ENCODE measurements at regions not wholly inside any gene's neighbourhood (a gene's known extent, or its start where the extent isn't known, plus 50 kb on each side); places are given as distances from the start of the nearest gene placed in this dataset.

GRCh38 chr11:30089921-30090320, 73.1 kb upstream of the KCNA4 start:
- no peak for DNase-seq

DNA sequence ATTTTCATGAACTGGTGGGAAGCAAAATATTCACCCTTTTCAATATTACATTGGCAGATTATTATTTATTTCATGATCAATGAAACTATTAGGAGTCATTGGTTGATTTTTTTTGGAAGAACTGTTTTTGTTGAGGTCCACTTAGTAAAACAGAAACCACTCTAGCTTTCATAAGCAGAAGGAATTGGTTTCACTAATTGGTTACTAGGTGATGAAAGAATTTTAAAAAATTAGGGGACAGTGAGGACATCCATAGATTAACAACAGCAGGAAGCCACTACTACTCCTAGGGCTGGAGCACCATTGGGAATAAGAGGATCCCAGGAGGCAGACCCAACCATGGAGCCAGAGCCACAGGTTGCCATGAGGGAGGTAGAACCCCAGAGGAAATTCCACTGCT, 74.4 kb upstream of the KCNA4 start:
- no peak for DNase-seq

DNA sequence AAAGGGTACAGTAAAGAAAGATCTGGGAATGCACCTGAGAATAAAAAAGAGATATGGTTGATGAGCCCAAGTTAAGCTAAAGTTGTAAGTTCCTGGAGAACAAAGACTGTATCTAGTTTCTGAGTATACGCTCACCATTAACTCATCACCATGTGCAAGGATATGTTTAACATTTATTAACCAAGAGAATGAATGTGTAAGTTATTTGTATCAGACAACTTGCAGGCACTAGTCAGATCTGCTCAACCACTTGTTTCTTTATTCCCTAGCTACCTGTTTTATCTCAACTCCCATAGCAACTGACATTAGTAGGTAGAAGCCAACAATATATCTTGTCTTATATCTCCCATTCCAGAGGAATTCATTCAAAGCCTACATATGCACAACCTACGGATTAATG, 74.9 kb upstream of the KCNA4 start:
- no peak for DNase-seq

GRCh38 chr11:30092518-30092917, 75.7 kb upstream of the KCNA4 start:
- DNase-seq: no peak

- DNase-seq: no peak
Measured at GRCh38 chr11:30100495-30100894, 83.7 kb upstream of the KCNA4 start.

GRCh38 chr11:30106222-30107181, 89.7 kb upstream of the KCNA4 start:
- no peak for DNase-seq

DNA sequence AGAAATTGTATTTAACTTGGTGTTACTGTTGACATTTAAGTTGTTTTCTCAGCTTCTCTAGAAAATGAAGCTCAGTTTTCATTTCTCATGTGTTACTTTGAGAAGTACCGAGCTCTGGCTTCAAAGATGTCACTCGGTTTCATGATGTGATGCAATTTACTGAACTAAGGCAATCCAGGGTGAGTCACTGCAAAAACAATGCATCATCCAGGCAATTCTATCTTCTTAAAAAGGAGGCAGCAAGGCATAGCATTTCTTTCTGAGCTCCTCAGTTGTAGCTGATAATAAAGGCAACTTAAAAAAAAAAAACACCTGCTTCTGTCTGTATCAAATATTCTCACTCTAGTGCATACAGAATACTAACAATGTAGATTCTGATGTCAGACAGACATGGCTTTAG, 91.1 kb upstream of the KCNA4 start:
- no peak for DNase-seq

DNA sequence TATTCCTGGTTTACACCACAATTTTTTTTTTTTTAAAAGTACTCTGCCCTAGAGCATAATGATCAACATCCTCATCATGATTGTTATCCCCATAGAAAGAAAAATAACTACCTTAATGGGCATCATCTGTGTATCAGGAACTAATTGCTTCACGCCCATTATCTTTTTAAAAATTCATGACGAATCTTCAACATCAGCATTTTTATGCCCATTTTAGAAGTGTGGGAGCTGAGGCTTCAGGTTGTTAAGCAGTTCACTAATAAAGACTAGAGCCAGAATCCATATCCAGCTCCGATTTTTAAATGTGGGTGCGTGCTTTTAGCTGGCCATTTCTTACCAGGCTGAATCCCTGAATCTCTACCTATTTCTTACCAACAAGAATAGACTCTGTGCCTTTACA, 92.9 kb upstream of the KCNA4 start:
- DNase-seq: no peak

- DNase-seq: no peak
Measured at GRCh38 chr11:30110691-30111090, 93.9 kb upstream of the KCNA4 start.

DNA sequence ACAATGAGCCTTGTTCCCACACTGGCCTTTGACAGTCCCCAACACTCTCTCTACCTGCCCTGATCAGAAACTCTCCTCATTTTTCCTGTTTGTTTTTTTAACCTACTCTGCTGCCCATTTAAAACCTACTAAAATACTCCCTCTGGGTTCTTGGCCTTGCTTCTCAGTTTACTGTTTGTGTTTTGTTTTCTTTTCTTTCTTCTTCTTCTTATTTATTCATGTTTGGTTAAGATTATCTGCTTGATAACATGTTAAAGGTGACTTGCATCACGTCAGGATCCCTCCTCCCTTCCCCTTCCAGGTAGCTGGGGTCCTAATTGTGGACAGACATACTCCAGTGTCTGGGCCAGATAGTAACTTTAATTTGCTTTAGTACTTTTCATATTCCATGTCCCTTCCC, 95.0 kb upstream of the KCNA4 start:
- DNase-seq: no peak

GRCh38 chr11:30113326-30113898, 96.6 kb upstream of the KCNA4 start:
- no peak for DNase-seq

GRCh38 chr11:30116512-30116911, 99.7 kb upstream of the KCNA4 start:
- DNase-seq: no peak

GRCh38 chr11:30120045-30120589, 103.3 kb upstream of the KCNA4 start:
- no peak for DNase-seq

DNA sequence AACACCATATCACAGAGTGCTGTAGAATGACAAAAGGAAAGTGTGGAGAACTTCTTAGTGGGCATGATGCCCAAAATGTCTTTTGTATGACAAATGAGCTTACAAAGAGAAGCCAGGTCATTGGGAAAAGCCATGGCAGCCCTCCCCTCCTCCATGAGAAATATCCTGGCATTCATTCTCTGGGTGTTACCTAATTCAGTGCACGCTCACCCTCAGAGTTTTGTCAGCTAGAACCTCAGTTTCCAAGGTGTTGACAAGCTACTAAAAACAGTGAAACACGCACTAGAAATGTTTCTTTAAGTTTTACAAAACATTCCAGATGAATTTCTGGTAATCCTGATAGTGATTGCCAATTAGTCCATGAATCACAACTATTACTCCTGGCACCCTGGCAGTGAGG, 105.4 kb upstream of the FSHB start:
- DNase-seq: no peak

DNA sequence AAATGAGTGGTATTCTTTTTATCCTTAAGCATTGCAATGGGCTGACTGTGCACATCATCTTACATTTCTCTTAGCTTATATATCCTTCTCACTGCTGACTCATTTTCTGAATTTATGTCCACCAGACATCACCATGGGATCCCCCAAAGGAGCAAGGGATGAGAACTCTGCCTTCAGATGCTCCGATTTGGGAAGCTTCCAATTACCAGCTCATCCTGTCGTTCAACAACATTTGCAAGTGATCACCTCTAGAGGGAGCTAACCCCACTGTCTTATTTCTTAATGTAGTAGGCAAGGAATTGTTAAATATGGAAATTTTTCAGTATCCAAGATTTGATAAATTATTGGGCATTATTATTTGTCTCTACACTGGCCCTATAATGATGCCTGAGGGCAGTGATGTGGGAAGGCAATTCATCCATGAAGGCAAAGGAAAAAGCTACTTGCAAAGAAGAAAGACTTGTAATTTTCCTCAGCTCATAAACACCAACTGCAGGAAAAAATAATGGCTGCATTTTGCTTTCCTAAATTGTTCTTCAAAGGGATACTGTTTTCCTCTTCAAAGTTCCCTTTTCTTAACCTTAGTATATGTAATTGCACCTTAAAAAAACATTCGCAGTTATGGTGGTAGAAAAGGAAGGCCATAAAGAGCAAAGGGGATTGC, 102.4 kb upstream of the FSHB start:
- DNase-seq: no peak

GRCh38 chr11:30131535-30131934, 99.3 kb upstream of the FSHB start:
- DNase-seq: no peak

DNA sequence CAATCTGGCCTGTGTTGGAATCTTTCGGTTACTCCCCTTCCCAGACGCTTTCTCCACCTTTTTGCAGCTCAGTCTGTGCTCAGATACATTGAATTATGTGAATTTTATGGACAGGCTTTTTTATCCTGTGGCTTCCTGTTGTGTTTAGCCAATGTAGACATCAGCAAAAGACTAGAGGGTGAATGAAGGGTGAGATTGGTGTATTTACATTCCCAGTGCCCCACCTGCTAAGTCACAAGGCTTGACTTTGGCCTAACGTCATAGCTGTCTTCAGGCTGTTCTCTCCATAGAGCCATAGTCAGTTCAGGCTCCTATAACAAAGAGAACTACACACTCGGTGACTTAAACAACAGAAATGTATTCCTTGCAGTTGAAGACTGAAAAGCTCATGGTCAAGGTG, 97.5 kb upstream of the FSHB start:
- no peak for DNase-seq

DNA sequence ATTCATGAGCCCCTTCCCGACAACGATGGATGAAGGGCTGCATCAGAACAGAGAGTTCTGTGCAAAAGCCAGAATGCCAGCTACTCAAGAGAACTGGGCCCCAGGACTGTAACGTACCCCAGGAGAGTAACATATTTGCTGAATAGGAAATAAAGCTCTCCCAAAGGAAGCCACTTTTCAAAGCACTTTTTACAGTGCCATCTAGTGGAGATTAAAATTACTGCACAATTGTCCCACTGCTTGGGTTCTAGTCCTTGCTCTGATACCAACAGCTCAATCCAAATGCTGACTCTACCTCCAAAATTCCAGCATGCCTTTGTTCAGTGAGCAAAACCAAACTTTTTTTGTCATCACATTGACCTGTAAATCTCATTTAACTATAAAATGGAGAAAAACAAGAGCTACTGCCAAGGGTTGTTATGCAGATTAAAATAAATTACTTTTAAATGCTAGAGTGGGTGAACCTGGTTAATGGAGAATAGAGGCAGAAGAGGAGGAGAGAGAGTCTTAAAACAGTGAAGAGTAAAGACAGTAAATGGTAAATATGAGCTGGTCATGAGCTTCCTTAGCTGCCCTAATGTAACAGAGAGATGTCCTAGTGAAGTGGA, 87.6 kb upstream of the FSHB start:
- peak; percentile 24 for DNase-seq

- no peak for DNase-seq
Measured at GRCh38 chr11:30147293-30147692, 83.5 kb upstream of the FSHB start.

DNA sequence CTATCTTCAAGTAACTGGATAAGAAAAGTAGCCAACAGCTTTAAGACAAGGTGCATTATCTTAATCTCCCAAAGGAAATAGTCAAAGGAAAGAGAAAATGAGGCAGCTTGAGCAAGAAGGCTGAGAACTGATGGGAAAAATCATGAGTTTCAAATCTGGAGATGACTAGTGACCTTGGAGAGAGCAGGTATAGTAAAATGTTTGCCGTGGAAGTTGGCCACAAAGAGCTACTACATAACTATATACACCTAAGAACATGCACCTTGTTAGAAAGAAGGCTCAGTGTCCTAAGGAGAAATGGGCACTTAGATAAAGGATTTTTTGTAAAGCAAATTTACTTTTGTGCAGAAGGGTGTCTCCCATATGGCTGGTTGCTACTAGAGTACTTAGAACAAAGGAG, 80.8 kb upstream of the FSHB start:
- no peak for DNase-seq

DNA sequence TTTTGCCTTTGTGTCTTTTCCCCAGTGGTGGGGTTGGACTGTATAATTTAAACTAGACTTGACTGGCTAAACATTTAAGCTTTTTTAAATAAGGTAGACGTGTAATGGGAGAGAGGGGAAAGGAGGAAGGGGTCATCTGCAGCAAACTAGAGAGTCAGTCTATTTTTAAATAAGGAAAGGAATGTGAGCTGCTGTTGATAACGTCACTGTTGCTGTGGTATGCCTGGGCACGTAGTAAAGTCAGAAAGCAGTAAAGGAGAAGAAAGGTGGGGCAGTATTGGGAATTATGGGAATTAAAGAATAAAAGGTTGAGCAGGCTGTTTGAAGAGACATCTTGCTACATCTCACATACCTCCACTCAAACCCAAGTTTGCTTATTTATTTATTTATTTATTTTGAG, 80.4 kb upstream of the FSHB start:
- DNase-seq: no peak

DNA sequence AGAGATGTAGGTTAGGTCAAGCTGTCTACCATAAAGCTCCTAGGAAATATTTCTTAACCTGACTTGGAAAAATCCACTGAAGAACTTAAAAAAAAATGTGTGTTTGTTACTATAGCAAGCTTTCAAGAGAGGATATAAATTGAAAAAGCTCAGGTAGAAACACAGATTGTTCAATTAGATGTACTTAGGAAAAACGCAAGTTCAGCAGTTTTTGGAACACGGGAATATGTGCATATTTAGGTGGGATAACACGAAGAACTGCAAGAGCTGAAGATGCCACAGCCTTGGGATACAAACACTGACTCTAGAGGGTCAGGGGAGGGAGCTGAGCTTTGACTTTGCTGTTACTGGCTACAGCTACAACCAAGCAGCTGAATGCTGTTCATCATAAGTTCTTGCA, 77.8 kb upstream of the FSHB start:
- DNase-seq: no peak

DNA sequence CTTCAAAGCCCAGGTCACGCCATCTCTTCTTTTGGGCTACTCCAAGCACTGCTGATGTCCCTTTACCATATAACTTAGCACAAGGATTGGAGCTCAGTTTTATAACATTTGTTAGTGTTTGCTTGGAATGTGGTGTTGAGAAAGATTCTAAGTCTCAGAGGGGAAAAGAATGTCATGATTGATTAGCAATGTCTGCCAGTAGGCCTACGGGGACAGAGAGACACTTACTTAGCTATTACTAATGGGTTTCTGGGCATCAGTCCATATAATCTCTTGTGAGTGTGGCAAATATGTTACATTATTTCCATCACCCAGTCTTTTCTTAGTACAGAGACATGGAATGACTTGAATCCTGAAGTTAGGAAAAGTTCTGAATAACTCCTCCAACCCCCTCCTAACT, 75.4 kb upstream of the FSHB start:
- DNase-seq: no peak
